Tibial artery (tissue), 4 donors: ENCODE measurements at regions not wholly inside any gene's neighbourhood (a gene's known extent, or its start where the extent isn't known, plus 50 kb on each side); places are given as distances from the start of the nearest gene placed in this dataset.

Experiments used
- DNase-seq, 2 donors: peaks; one replicate each; pipeline ENCODE4 v3.0.0-alpha.2; 2019
- H3K27ac ChIP-seq, 2 donors: fragments of 200-600 bp; sonication (generic) in 1 of 2; 1 replicate in 1 of 2; 2 replicates in 1 of 2; pipeline ENCODE4 v1.5.1; 2018 to 2019; ENCODE audit warnings: mild to moderate bottlenecking in 1 of 2
- H3K27me3 ChIP-seq, 2 donors: fragments of 200-600 bp; sonication (generic) in 1 of 2; one replicate each; pipeline versions ENCODE4 v1.5.1 to v1.6.0; 2016 to 2019
- H3K36me3 ChIP-seq, 3 donors: fragments of 200-600 bp; sonication (generic) in 2 of 3; one replicate each; pipeline ENCODE4 v1.5.1; 2016 to 2019; ENCODE audit warnings: mild to moderate bottlenecking in 2 of 3
- H3K4me1 ChIP-seq, 4 donors: fragments of 200-600 bp; sonication (generic) in 2 of 4; 1 replicate in 3 of 4; 2 replicates in 1 of 4; pipeline ENCODE4 v1.5.1; 2016 to 2019
- H3K4me3 ChIP-seq, 2 donors: fragments of 200-600 bp; sonication (generic) in 1 of 2; 1 replicate in 1 of 2; 2 replicates in 1 of 2; pipeline ENCODE4 v1.5.1; 2018 to 2019; ENCODE audit warnings: mild to moderate bottlenecking in 2 of 2
- H3K9me3 ChIP-seq, 3 donors: fragments of 200-600 bp; sonication (generic) in 1 of 3; one replicate each; pipeline ENCODE4 v1.5.1; 2016 to 2019
- intact Hi-C: fragments of 100-400 bp; cut with DNase I; formaldehyde crosslinking; loops from one replicate; pipeline ENCODE4 v1.15.0; 2023; ENCODE audit warnings: low total_unique reads
- TF ChIP-seq, protein P1 (sequence below), 2 experiments: fragments of 200-600 bp in 1 of 2; fragments of 450-650 bp in 1 of 2; IDR thresholded peaks; one replicate each; pipeline ENCODE4 v1.5.1; 2017 to 2019; ENCODE audit warnings: antibody characterized with exemption in 2 of 2, mild to moderate bottlenecking in 1 of 2, moderate library complexity in 1 of 2

- peak overlapping the region; percentile 18 to 30 for H3K4me3 ChIP-seq
- TF ChIP-seq, protein P1, sequence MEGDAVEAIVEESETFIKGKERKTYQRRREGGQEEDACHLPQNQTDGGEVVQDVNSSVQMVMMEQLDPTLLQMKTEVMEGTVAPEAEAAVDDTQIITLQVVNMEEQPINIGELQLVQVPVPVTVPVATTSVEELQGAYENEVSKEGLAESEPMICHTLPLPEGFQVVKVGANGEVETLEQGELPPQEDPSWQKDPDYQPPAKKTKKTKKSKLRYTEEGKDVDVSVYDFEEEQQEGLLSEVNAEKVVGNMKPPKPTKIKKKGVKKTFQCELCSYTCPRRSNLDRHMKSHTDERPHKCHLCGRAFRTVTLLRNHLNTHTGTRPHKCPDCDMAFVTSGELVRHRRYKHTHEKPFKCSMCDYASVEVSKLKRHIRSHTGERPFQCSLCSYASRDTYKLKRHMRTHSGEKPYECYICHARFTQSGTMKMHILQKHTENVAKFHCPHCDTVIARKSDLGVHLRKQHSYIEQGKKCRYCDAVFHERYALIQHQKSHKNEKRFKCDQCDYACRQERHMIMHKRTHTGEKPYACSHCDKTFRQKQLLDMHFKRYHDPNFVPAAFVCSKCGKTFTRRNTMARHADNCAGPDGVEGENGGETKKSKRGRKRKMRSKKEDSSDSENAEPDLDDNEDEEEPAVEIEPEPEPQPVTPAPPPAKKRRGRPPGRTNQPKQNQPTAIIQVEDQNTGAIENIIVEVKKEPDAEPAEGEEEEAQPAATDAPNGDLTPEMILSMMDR (IDR thresholded peaks at IDR 0.05): no peak
Measured at GRCh38 chr5:125200866-125201373, 454.5 kb upstream of the ZNF608 start.

DNA sequence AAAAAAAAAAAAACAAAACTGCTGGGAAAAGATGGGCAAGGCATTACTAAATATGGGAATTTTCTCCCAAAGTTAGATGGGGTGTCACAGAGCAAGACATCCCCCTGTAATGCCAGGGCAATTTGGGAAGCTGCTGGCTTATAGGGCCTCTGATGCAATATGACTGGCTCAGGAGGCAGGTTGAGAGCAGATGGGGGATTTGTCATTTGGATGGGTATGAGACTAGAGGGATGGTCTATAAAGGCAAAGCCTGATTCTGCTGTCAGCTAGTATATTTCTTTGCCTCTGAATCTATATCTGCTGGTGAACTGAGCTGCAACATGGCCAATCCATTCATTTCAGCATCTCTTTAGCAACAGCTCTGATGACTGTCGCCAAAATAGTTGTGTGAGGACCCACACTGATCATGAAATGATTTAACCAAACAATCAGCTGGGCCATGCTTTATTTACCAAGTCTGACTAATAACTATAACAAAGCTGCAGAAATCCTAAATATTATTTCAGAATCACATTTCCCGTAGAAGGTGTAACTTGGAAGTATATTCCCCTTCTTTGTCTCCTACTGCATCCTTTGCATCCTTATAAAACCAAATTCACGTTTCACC is 455.1 kb upstream of the ZNF608 start:
- Histone ChIP-seq H3K27me3 (no peaks in the 10 kb centered on the region), H3K4me3 (no peak overlapping the region), H3K27ac (no peak overlapping the region), H3K9me3 (no peaks in the 10 kb centered on the region), H3K4me1 (peaks cover 0 to 13% (median 2%) of the 10 kb centered on the region in 4 donors), H3K36me3 (no peaks in the 10 kb centered on the region)
- no peak for DNase-seq
- intact Hi-C loops: no loop called here
- TF ChIP-seq, protein P1 (IDR thresholded peaks at IDR 0.05): no peak

More at GRCh38 chr5:125200866-125201373, 454.5 kb upstream of the ZNF608 start:
- Histone ChIP-seq H3K27ac (no peak overlapping the region), H3K36me3 (no peaks in the 10 kb centered on the region), H3K27me3 (no peaks in the 10 kb centered on the region), H3K4me1 (peaks cover 0 to 13% (median 2%) of the 10 kb centered on the region in 4 donors), H3K9me3 (no peaks in the 10 kb centered on the region)
- no peak for DNase-seq
- intact Hi-C loops: no loop called here

DNA sequence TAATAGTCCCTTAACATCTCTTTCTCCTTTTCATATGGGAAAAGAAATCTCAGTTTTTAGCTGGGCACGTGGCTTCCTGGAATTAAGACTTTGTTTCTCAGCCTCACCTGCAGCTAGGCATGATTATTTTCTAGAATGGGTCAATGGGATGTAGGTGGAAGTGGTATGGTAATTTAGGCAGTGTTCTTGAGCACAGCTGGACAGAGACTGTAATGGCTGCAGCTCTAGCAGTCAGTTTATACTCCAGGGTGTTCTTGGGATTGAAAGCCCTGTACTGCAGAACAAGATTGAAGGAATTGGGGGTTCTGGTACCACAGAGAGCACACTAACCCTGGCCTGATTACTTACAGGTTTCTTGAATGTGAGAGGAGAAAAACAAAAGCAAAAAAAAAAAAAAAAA is 455.9 kb upstream of the ZNF608 start:
- Histone ChIP-seq H3K36me3 (no peaks in the 10 kb centered on the region), H3K27ac (no peak overlapping the region), H3K4me1 (peaks cover 0 to 13% (median 2%) of the 10 kb centered on the region in 4 donors), H3K27me3 (no peaks in the 10 kb centered on the region), H3K9me3 (no peaks in the 10 kb centered on the region), H3K4me3 (no peak overlapping the region)
- TF ChIP-seq, protein P1 (IDR thresholded peaks at IDR 0.05): no peak
- no peak for DNase-seq
- intact Hi-C loops: no loop called here

DNA sequence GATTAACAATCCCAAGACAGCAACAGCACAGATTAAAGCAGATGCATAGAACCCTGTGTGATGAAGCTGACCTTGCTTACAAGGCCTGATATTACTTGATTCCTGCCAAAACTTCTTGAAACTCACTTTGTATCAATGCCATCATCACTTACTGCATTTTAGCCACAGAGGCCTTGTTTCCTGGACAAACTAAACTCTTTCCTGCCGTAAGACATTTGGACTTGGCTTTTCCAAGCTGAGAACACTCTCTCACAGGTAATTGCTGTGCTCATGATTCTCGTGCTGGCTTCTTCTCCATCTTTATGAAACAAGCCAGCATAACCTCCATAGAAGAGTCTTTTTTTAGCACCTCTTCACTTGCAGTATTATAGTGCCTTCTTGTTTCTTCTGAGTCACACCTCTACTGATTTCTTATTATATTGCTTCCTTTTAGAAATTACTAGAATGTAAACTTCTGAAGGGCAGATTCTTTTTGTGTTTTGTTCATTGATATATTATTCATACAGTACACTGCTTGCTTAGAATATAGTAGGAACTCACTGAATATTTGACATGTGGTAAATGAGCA is 456.5 kb upstream of the ZNF608 start:
- DNase-seq: no peak
- H3K27ac ChIP-seq: no peak overlapping the region
- intact Hi-C loops: no loop called here

DNA sequence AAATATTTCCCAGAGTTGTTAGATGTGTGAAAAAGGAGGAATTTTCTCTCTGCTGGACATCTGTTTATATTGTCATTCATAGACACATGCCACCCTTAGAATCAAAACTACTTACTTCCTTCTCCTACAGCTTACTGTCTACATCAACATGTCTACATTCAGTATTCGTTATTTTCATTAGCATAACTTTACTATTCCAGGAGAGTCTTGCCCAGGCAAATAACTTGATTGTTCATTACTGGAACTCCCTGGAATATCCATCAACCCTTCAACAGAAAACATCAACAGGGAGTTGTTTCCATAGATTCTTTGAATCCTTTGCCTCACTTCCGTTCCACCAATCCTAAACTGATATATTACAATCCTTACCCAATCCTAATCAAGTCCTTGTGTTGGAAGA is 457.5 kb upstream of the ZNF608 start:
- Histone ChIP-seq H3K4me3 (no peak overlapping the region), H3K27me3 (no peaks in the 10 kb centered on the region), H3K36me3 (no peaks in the 10 kb centered on the region), H3K4me1 (peaks cover 0 to 9% (median 2%) of the 10 kb centered on the region in 4 donors), H3K27ac (no peak overlapping the region), H3K9me3 (no peaks in the 10 kb centered on the region)
- TF ChIP-seq, protein P1 (IDR thresholded peaks at IDR 0.05): no peak
- intact Hi-C loops: no loop called here
- DNase-seq: no peak

More for the DNA sequence above, 456.5 kb upstream of the ZNF608 start:
- Histone ChIP-seq H3K4me3 (no peak overlapping the region), H3K36me3 (no peaks in the 10 kb centered on the region), H3K27me3 (no peaks in the 10 kb centered on the region), H3K4me1 (peaks cover 0 to 13% (median 2%) of the 10 kb centered on the region in 4 donors), H3K9me3 (no peaks in the 10 kb centered on the region)
- TF ChIP-seq, protein P1 (IDR thresholded peaks at IDR 0.05): no peak
